ENCODE measurements at regions not wholly inside any gene's neighbourhood (a gene's known extent, or its start where the extent isn't known, plus 50 kb on each side); places are given as distances from the start of the nearest gene placed in this dataset.

GRCh38 chr17:72497915-72498314, 377.1 kb downstream of the SOX9 start:
- Mint-ChIP-seq H3K9me3 (no peaks in the 10 kb centered on the region), H3K27ac (no peak overlapping the region), H3K36me3 (no peaks in the 10 kb centered on the region), H3K27me3 (peaks cover 5% of the 10 kb centered on the region), H3K4me1 (no peaks in the 10 kb centered on the region), H3K4me3 (no peak overlapping the region)

DNA sequence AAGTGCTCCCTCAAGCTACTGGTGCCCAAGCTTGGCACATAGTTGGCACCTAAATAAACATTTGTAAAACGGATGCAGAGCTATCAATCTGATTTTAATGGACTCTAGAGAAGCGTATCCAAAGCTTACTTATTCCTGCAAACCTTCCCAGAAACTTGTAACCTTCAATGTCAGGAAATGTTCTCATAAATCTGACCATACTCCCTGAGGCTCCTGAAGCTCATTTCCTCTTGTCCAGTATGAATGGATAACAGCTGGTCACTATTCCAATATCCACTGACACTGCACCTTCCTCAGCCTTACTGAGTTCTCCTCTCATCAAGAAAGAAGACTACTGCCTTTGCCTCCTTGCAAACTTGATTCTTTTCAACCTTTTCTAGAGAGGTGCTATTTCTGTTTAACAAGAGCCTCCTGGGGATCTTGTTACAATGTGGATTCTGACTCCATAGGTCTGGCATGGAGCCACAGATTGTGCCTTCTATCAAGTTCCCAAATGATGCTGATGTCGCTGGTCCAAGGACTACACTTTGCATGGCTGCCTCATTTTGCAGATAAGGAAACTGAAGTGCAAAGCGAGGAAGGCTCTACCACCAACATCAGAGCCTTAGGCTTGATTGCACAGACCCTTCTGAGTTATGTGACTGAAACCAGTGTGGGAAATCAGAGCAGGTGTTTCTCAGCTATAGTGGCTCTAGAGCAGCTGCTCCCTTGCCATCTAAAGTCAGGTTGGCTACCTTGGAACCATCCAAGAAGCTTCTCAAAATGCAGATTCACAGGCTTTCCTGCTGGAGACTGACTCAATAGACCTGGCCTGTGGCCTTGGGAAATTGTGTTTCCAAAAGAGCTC, 377.8 kb downstream of the SOX9 start:
- Mint-ChIP-seq H3K9me3 (no peaks in the 10 kb centered on the region), H3K27me3 (peaks cover 7% of the 10 kb centered on the region), H3K36me3 (no peaks in the 10 kb centered on the region), H3K27ac (no peak overlapping the region), H3K4me1 (no peaks in the 10 kb centered on the region), H3K4me3 (no peak overlapping the region)

DNA sequence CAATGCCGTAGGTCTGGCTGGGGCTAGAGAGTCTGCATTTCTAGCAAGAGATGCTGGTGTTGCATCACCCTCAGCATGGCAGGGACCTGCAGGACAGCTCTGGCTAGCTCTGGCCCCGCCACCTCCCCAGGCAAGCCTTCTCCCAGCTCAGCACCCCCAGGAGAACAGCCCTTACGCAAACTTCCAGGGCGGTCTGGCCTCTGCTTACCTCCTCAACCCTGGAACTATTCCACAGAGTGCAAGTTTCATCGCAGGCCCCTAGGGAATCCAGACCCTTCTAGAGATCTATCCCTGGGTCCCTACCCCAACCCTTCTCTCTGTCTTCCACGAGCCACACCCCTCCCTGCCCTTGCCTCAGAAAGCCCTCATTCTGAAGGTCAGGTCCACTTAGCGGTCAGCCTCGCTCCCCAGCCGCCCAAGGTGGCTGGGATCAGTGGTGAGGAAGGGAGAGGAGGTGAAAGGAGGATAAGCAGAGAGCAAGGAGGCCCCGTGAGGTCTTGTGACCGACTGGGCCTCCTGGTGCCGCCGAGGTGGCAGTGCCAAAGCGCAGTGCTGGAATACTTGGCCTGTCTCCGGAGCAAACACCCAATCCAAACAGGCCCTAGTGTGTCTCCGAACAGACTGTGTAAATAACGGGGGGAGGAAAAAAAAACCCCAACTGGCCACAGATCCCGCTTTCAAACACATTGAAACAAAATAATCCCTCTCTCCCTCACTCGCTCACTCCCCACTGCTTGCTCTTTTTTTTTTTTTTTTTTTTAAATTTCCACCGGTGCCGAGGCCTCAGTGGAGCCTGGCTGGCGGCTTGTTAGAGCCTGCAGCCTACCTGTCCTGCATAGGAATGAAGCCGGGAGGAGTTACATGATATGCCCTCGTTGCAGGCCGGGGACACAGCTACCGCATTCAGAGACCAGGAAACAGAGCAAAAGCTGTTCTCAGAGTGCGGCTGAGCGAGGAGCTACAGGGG, 380.9 kb downstream of the SOX9 start:
- Mint-ChIP-seq H3K27ac (no peak overlapping the region), H3K4me1 (no peaks in the 10 kb centered on the region), H3K36me3 (no peaks in the 10 kb centered on the region), H3K4me3 (no peak overlapping the region), H3K27me3 (peaks cover 8% of the 10 kb centered on the region), H3K9me3 (no peaks in the 10 kb centered on the region)

DNA sequence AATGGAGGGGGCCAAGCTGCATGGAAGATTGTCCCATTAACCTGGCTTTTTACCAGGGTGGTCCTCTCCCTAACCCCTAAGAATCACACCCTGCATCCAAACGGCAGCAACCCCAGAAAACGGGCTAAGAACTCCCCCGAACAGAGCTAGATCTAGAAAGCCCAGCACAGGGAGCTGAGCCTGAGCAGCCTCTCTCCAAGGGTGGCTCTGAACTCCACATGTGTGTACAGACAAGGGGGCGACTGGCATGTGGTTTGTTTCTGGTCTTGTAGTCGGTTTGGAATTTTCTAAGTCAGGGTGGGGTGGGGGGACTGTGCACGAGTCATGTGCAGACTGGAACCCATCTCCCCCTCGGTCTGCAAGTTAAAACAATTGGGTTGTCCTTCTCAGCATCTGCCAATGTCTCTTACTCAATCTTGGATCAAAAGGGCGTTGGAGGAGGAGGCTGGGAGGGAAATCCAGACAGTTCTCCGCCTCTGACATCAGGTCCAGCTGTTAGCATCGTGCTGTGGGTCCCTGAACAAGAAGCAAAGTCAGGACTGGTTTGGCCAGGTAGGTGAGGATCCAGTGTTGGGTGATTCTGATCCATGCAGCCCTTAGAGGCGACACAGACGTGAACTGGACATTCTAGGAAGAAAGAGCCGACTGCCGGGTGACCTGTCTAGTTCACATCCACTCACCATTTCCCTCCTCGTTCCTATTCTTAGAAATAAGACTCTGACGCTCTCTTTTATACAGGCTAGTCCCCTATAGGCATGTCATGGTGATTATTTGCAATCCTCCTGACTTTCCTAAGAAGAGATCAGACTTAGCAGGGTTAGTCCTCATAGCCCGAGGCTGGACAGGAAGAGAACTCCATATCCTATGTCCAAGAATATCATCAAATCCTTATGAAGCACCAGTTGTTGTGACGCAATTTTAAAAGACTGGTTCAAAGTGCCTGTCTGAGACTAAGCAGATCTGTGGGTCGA, 381.8 kb downstream of the SOX9 start:
- peaks cover 8% of the 10 kb centered on the region for H3K27me3 Mint-ChIP-seq

DNA sequence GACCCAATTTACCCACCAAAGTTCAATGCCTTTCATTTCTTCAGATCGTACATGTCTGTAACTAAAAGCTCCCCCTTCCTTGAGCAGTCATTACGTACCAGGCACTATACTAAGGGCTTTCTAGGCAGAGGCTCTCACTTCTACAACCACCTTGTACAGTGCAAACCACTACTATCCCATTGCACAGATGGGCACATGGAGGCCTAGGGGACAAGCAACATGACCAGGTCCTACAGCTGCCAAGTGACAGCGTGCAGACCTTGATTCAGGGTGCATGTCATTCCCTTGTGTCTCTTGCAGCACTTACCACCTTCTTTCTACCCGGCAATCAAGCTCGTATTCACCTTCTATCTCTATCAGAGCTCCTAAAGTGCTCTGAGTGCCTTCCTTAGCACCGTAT, 382.7 kb downstream of the SOX9 start:
- H3K27ac Mint-ChIP-seq, result no peak overlapping the region
- peaks cover 8% of the 10 kb centered on the region for H3K27me3 Mint-ChIP-seq
- no peaks in the 10 kb centered on the region for H3K36me3 Mint-ChIP-seq
- no peaks in the 10 kb centered on the region for H3K4me1 Mint-ChIP-seq
- H3K4me3 Mint-ChIP-seq, result no peak overlapping the region
- H3K9me3 Mint-ChIP-seq, result no peaks in the 10 kb centered on the region

More for the DNA sequence above, 381.8 kb downstream of the SOX9 start:
- Mint-ChIP-seq H3K9me3 (no peaks in the 10 kb centered on the region), H3K4me1 (no peaks in the 10 kb centered on the region), H3K27ac (no peak overlapping the region), H3K4me3 (no peak overlapping the region), H3K36me3 (no peaks in the 10 kb centered on the region)

DNA sequence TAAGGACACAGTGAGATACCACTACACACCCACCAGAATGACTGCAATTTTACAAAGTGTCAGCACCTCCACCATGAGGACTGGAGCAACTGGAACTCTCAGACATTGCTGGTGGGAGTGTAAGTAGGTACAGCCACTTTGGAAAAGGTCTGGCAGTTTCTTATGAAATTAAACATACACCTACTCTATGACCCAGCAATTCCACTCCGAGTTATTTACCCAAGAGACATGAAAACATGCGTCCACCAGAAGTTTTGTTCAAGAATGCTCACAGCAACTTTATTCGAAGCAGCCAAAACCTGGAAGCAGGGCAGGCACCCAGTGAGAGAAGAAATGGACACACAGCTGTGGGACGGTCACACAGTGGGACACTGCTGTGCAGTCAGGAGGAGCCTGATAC, 384.0 kb downstream of the SOX9 start:
- Mint-ChIP-seq H3K27ac (peak overlapping the region; percentile 13), H3K4me1 (no peaks in the 10 kb centered on the region), H3K9me3 (no peaks in the 10 kb centered on the region), H3K36me3 (no peaks in the 10 kb centered on the region), H3K4me3 (no peak overlapping the region), H3K27me3 (peaks cover 7% of the 10 kb centered on the region)

DNA sequence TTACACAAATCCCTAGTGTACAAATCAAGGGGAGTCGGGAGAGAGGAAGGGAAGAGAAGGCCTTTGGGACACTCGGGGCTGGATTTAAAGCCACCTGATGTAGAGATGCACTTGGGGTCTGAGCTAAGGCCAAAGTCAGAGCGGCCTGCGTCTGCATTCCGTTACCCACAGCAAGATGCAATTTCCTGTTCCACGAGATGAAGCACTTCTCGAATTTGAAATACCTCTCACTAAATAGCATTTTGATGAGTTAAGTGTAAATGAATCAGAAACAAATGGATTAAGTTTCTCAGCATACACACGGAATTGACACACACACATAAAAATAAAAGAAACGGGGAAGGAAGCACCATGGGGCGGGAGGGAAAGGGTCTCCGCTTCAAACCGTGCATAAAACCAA, 386.0 kb downstream of the SOX9 start:
- H3K27me3 Mint-ChIP-seq, result peaks cover 4% of the 10 kb centered on the region
- H3K9me3 Mint-ChIP-seq, result no peaks in the 10 kb centered on the region
- no peak overlapping the region for H3K27ac Mint-ChIP-seq
- H3K36me3 Mint-ChIP-seq, result no peaks in the 10 kb centered on the region
- no peak overlapping the region for H3K4me3 Mint-ChIP-seq
- no peaks in the 10 kb centered on the region for H3K4me1 Mint-ChIP-seq

DNA sequence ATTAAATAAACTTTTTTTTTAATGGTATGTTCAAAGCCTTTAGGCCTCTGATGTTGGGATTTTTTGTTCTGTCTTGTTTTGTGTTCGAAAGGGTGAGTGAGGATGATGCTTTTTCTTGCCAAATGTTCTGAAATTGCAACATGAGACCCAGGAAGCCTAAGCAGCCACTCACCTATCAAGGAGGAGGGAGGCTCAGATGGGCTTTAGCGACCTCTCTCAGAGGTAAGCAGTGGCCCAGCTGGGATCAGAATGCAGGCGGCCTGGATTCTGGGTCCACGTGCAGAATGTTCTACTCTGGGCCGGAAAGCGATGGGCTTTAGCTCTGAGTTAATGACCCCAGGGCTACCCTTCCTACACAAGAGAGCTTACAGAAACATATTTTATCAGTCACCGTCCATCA, 386.6 kb downstream of the SOX9 start:
- Mint-ChIP-seq H3K27me3 (peaks cover 3% of the 10 kb centered on the region), H3K4me3 (no peak overlapping the region), H3K4me1 (no peaks in the 10 kb centered on the region), H3K27ac (no peak overlapping the region), H3K36me3 (no peaks in the 10 kb centered on the region), H3K9me3 (no peaks in the 10 kb centered on the region)

- no peak overlapping the region for H3K27ac Mint-ChIP-seq
- no peaks in the 10 kb centered on the region for H3K9me3 Mint-ChIP-seq
- no peaks in the 10 kb centered on the region for H3K4me1 Mint-ChIP-seq
- no peaks in the 10 kb centered on the region for H3K36me3 Mint-ChIP-seq
- no peak overlapping the region for H3K4me3 Mint-ChIP-seq
- H3K27me3 Mint-ChIP-seq, result peaks cover 2% of the 10 kb centered on the region
Observed at GRCh38 chr17:72510351-72511016, 389.7 kb downstream of the SOX9 start.

GRCh38 chr17:72511242-72511641, 390.4 kb downstream of the SOX9 start:
- Mint-ChIP-seq H3K9me3 (no peaks in the 10 kb centered on the region), H3K27ac (no peak overlapping the region), H3K27me3 (peaks cover 3% of the 10 kb centered on the region), H3K4me3 (no peak overlapping the region), H3K36me3 (no peaks in the 10 kb centered on the region), H3K4me1 (no peaks in the 10 kb centered on the region)

- no peak overlapping the region for H3K4me3 Mint-ChIP-seq
- H3K27ac Mint-ChIP-seq, result no peak overlapping the region
- no peaks in the 10 kb centered on the region for H3K36me3 Mint-ChIP-seq
- H3K27me3 Mint-ChIP-seq, result peaks cover 3% of the 10 kb centered on the region
- H3K4me1 Mint-ChIP-seq, result no peaks in the 10 kb centered on the region
- H3K9me3 Mint-ChIP-seq, result no peaks in the 10 kb centered on the region
Observed at GRCh38 chr17:72511874-72512273, 391.1 kb downstream of the SOX9 start.

- H3K36me3 Mint-ChIP-seq, result no peaks in the 10 kb centered on the region
- no peaks in the 10 kb centered on the region for H3K4me1 Mint-ChIP-seq
- no peak overlapping the region for H3K4me3 Mint-ChIP-seq
- no peaks in the 10 kb centered on the region for H3K9me3 Mint-ChIP-seq
- peaks cover 3% of the 10 kb centered on the region for H3K27me3 Mint-ChIP-seq
- no peak overlapping the region for H3K27ac Mint-ChIP-seq
Observed at GRCh38 chr17:72512649-72513556, 392.1 kb downstream of the SOX9 start.

DNA sequence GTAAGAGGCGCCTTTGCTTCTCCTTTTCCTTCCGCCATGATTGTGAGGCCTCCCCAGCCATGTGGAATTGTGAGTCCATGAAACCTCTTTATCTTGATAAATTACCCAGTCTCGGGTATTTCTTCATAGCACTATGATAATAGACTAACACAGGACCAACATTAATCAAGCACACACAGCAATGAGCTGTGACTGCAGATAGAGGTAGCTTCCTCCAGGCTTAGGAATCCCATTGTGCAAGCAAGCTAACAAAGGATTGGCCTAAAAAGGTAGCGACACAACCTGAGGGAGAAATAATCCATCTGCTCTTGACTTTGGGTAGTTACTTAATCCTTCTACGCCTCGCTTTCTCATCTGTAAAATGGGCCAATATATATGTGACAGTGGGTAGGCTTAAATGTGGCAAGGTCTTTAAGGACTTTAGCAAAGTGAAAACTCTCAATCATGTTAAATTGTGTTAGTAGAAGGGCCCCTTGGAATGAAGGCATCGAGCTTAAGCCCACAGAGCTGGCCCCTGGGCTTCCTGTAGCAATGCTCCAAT, 393.6 kb downstream of the SOX9 start:
- H3K27ac Mint-ChIP-seq, result no peak overlapping the region
- H3K36me3 Mint-ChIP-seq, result no peaks in the 10 kb centered on the region
- H3K4me1 Mint-ChIP-seq, result no peaks in the 10 kb centered on the region
- H3K9me3 Mint-ChIP-seq, result no peaks in the 10 kb centered on the region
- H3K27me3 Mint-ChIP-seq, result peaks cover 3% of the 10 kb centered on the region
- H3K4me3 Mint-ChIP-seq, result no peak overlapping the region

GRCh38 chr17:72514891-72515290, 394.1 kb downstream of the SOX9 start:
- Mint-ChIP-seq H3K27ac (no peak overlapping the region), H3K36me3 (no peaks in the 10 kb centered on the region), H3K27me3 (peaks cover 6% of the 10 kb centered on the region), H3K4me1 (no peaks in the 10 kb centered on the region), H3K4me3 (no peak overlapping the region), H3K9me3 (no peaks in the 10 kb centered on the region)

Data from activated naive CD4-positive, alpha-beta T cell treated with anti-CD3 and anti-CD28 coated beads, Interleukin-2, amount 50 U/mL, for 24 hours (primary cell).